ES-I3 (cell line): ENCODE measurements at regions not wholly inside any gene's neighbourhood (a gene's known extent, or its start where the extent isn't known, plus 50 kb on each side); places are given as distances from the start of the nearest gene placed in this dataset.
"Not testable (repeated sequence)": the region's sequence is repeated elsewhere in the genome, so short reads cannot be mapped to it uniquely, and the experiment has no call there.

Experiments
- H3K36me3 ChIP-seq: 2 replicates; pipeline ENCODE4 v1.6.1; 2013; ENCODE audit warnings: mild to moderate bottlenecking, low read length, control low read depth, moderate library complexity; ENCODE audit not compliant: insufficient read depth
- H3K4me1 ChIP-seq: 2 replicates; pipeline ENCODE4 v1.6.1; 2013; ENCODE audit warnings: mild to moderate bottlenecking, control low read depth, low read length; ENCODE audit not compliant: insufficient read depth
- H3K9ac ChIP-seq: 2 replicates; pipeline ENCODE4 v1.6.1; 2013; ENCODE audit warnings: low read depth, mild to moderate bottlenecking, low read length, moderate library complexity
- H3K9me3 ChIP-seq: 2 replicates; pipeline ENCODE4 v1.6.1; 2013; ENCODE audit warnings: mild to moderate bottlenecking, low read length, moderate library complexity; ENCODE audit not compliant: control insufficient read depth, insufficient read depth

DNA sequence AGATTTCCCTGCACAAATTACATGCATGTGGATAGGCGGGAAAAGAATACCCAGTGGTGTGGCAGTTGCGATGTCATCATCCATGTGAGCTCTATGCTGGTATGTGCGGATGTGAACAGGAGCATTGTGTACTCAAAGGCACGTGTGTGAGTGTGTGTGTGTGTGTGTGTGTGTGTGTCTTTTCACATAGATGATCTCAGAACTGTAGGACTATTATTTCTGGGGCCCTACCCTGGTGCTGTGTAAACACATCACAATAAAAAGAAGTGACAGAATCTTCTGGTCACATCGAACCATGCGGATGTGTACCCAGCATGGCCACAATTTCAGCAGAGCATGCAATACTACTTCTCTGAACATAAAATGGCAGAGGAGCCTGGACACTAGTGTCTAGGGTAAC lies 624.8 kb downstream of the MID1IP1 start:
- Histone ChIP-seq H3K9ac (no peak overlapping the region), H3K9me3 (no peaks in the 10 kb centered on the region), H3K36me3 (no peaks in the 10 kb centered on the region), H3K4me1 (peaks cover 8% of the 10 kb centered on the region; the same call in 1 of the 2 replicates)

DNA sequence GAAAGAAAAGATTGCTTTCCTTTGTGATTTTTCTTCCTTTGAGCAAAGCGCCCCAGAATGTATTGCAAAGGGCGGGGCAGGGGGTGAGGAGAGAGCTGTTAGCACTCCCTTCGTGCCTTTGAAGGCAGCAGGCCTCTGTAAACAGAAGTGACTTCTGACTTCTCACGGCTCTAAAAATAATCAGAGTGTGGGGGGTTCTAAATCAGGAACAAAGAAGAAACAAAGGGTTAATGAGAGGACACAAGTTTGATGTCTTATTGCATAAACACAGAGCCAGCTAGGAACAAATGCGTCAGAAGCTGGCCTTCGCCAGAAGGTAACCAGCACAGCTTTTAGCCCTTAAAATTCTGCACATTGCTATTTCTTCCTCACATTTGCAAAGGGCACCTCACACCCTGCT lies 626.2 kb downstream of the MID1IP1 start:
- H3K36me3 ChIP-seq: no peaks in the 10 kb centered on the region
- no peaks in the 10 kb centered on the region for H3K9me3 ChIP-seq
- H3K9ac ChIP-seq: no peak overlapping the region
- peaks cover 8% of the 10 kb centered on the region; the same call in 1 of the 2 replicates for H3K4me1 ChIP-seq

DNA sequence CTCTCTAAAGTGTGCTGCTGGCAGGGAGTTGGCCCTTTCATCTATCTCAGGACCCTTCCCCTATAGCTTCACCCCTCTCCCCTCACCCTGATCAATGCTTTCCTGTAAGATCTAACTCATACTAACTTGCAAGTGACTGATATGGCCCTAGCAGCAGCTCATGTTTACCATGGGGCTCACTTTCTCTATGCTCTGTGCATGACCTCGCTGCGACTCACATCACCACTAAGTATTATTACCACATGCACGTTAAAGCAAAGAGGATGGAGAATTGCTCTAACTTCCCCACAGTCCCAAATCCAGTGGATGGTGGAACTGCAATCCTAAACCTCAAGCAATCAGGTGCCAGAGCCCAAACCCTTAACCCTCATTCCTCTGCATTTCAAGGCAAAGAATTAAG lies 626.6 kb downstream of the MID1IP1 start:
- Histone ChIP-seq H3K9me3 (no peaks in the 10 kb centered on the region), H3K4me1 (peaks cover 8% of the 10 kb centered on the region; the same call in 1 of the 2 replicates), H3K9ac (no peak overlapping the region), H3K36me3 (no peaks in the 10 kb centered on the region)

DNA sequence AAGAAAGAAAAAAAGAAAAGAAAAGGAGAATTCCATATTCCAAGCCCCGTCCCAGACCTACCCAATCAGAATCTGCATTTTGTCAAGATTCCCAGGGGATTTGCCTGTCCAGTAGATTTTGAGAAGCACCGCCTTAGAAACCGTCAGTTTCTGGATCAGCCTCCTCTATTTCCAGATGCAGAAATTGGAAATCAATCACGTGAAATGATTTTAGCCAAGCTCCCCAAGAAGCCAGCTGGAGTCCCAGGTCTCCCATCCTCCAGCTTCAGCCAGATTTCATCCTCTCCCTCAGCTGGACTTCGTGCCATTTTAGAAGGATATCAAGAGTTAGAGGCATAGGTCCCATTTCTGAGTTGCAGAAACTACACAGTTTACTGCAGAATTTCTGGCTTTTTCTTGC lies 629.3 kb downstream of the MID1IP1 start:
- Histone ChIP-seq H3K4me1 (peaks cover 8% of the 10 kb centered on the region; the same call in 1 of the 2 replicates), H3K36me3 (no peaks in the 10 kb centered on the region), H3K9me3 (no peaks in the 10 kb centered on the region), H3K9ac (no peak overlapping the region)

DNA sequence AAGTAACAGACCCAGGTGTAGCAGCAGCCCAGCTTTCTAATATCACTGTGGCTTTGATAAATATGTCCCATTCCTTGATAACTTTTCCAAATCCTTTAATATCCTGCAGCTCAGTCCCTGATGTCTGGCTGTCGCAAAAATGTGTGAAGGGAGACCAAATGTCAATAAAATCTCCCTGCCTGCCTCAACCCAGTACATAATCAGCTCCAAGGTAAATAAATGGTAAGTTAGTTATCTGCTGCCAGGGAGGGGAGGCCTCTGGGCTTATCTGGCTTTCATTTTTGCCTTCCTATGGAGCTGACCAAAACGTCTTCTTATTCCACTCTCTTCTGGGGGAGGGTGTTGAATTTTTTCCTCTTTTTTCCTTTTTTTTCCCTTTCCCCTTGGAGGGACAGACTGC lies 630.6 kb downstream of the MID1IP1 start:
- H3K9me3 ChIP-seq: no peaks in the 10 kb centered on the region
- peaks cover 8% of the 10 kb centered on the region; the same call in 1 of the 2 replicates for H3K4me1 ChIP-seq
- no peak overlapping the region for H3K9ac ChIP-seq
- H3K36me3 ChIP-seq: no peaks in the 10 kb centered on the region

DNA sequence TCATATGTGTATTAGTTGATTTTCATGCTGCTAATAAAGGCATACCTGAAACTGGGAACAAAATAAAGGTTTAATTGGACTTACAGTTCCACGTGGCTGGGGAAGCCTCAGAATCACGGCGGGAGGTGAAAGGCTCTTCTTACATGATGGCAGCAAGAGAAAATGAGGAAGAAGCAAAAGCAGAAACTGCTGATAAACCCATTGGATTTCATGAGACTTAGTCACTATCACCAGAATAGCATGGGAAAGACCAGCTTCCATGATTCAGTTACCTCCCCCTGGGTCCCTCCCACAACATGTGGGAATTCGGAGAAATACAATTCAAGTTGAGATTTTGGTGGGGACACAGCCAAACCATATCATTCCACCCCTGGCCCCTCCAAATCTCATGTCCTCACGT lies 633.4 kb downstream of the MID1IP1 start:
- H3K36me3 ChIP-seq, H3K9ac ChIP-seq, H3K9me3 ChIP-seq, H3K4me1 ChIP-seq: not testable (repeated sequence)

DNA sequence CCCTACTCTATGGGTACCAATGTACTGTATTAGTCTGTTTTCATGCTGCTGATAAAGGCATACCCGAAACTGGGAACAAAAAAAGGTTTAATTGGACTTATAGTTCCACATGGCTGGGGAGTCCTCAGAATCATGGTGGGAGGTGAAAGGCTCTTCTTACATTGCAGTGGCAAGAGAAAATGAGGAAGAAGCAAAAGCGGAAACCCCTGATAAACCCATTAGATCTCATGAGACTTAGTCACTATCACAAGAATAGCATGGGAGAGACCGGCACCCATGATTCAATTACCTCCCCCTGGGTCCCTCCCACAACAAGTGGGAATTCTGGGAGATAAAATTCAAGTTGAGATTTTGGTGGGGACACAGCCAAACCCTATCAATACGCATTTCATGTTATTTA lies 635.3 kb downstream of the MID1IP1 start:
- not testable (repeated sequence) for H3K36me3 ChIP-seq, H3K9ac ChIP-seq, H3K9me3 ChIP-seq, H3K4me1 ChIP-seq

DNA sequence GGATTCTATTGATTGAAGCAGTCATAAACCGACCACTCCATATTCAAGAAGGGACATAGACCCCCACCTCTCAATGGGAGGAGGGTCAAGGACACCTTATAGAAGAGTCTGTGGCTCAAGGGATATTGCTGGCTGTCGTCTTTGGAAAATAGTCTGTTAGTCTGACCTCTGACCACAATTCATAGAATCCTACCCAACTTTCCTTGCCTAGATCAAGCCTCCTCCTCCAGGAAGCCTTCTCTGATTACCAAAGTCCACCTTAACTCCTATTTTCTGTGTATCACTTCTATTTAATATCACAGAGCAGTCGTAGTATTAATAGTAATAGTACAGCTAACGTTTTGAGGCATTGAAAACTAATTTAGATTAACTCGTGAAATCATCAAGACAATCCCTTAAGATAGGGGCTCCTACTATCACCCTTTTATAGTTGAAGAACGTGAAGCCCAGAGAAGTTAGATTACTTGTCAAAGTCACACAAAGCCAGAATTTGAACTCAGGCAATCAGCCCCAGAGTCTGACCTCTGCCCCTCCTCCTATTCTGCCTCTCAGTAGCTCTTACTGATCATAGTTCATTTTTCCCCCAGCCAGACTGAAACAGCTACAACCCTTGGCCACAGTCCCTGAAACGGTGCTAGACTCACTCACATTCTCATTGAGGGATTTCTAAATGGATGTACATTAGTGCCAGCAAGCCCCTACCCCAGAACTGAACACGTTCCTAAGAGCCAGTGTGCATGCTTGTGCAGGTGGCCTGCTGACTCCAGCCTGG lies 636.6 kb downstream of the MID1IP1 start:
- peaks cover 9% of the 10 kb centered on the region for H3K4me1 ChIP-seq

DNA sequence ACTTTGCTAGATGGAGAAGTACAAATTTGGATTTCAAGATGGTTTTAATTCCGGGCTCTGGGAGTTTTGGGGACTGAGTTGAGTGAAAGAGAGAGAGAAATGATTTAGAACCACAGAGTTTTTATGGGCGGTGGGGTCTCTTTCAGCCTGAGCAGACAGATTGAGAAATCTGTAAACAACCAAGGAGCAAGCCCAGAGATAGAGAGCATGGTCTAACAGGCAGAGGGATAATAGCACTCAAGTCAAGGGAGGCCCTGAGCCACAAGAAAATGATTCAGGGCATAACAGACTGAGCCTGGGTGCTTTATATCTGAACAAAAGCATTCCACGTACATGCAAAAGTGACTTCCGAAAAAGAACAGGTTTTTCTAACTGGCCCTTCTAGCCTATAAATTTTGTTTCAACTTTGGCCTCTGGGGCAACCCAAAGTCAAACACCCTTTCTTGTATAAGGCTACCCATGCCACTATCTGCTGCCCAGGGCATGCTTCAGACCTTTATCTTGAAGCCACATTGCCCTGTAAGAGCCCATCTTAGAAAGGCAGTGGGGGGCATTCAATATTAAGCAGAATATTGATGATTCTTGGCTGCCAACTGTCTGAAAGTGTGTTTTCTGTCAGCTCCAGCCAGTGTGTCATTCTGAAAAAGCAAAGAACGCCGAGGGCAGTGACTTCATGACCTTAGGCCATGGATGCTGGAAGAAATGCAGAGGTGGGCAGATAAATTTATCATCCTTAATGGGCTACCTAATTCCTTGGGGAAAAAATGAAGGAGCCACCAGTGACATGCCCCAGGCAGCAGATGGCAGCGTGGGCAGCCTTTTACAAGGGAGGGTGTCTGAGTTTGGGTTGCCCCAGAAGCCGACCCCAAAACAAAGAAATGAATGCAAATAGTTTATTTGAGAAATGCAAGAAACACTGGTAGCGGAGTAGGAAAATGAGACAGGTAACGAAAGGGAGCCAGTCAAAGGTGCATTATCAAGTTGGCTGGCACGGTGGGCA lies 637.6 kb downstream of the MID1IP1 start:
- Histone ChIP-seq H3K36me3 (no peaks in the 10 kb centered on the region), H3K4me1 (peaks cover 9% of the 10 kb centered on the region), H3K9ac (no peak overlapping the region), H3K9me3 (no peaks in the 10 kb centered on the region)

More for the DNA sequence above, 636.6 kb downstream of the MID1IP1 start:
- Histone ChIP-seq H3K36me3 (no peaks in the 10 kb centered on the region), H3K9ac (no peak overlapping the region), H3K9me3 (no peaks in the 10 kb centered on the region)

DNA sequence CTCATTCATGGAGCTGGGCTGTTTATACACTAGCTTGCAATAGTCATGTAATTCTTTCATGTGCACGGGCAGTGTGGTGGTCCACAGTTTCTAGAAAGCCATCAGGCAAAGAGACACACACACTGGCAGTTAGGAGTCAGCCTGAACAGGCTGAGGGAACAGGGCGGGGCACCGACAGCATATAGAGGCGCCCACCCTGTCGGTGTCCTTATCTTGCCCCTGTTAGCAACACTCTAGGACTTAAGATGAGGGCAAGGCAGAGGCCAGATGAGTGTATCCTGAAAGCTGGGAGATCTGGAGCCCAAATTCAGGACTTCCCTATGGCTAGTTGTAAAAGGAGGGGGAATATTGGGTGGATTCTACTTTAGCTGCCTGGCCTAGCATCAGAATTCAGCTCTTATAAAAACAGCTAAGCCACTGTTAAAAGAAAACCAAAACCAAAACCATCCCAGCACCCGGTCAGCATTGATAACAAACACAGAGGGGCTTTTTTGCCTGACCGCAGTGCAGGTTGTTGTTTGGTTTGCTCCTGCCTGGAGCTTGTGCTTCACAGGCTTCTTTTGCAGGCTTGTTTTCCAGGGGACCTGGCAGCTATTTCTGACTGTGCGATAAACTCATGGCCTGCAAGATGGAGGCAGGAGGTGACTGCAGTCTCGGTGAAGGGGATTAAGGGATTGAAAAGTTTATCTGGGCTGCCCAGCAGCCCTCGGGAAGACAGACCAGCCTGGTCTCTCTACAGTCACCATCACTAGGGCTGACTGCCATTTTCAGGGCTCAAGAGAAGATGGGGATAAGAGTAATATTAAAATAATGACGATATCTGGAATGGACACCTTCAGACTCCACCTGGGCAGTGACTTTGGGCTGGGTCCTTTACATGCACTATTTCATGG lies 638.9 kb downstream of the MID1IP1 start:
- H3K4me1 ChIP-seq: peaks cover 9% of the 10 kb centered on the region
- no peaks in the 10 kb centered on the region for H3K9me3 ChIP-seq
- H3K36me3 ChIP-seq: no peaks in the 10 kb centered on the region
- H3K9ac ChIP-seq: no peak overlapping the region

DNA sequence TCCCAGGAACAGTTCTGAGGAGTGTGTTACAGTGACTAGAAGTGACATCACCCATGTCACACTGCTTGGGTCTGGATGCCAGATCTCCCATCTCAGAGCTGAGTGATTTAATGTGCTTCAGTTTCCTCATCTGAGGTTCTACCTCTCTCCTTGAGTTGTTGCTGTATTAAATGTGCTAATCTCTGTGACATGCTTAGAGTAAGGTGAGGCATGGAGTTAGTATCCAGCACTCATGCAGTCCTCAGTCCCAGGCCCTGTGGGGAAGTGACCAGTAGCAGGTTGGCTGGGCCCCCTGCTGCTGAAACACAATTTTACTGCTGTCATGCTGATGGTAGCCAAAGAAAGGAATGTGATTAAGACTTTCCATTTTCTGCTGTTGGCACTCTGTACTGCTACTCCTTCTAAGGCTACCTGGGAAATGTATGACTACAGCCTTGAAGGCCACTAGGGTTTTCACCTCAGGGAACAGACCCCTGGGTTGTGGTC lies 639.6 kb downstream of the MID1IP1 start:
- no peak overlapping the region for H3K9ac ChIP-seq
- peaks cover 9% of the 10 kb centered on the region for H3K4me1 ChIP-seq
- H3K36me3 ChIP-seq: no peaks in the 10 kb centered on the region
- no peaks in the 10 kb centered on the region; the same call in 1 of the 2 replicates for H3K9me3 ChIP-seq

DNA sequence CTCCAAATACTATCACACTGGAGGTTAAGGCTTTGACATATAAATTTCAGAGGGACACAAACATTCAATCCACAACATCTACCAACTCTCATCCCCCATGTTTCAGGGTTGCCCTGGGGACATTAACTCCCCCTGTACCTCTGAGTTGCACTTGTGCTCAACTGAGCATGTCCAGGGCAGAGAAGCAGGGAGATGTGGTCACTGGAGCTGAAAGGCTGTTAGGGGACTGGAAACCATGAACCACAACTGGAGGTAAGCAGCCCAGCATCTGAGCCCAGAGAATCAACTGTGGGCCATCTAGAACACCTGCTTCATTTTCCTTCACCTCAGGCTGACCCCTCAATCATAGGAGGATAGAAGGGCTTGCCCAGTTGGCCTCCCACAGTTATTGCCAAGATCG lies 641.1 kb downstream of the MID1IP1 start:
- Histone ChIP-seq H3K9ac (no peak overlapping the region), H3K4me1 (peaks cover 9% of the 10 kb centered on the region), H3K36me3 (no peaks in the 10 kb centered on the region), H3K9me3 (no peaks in the 10 kb centered on the region; the same call in 1 of the 2 replicates)

DNA sequence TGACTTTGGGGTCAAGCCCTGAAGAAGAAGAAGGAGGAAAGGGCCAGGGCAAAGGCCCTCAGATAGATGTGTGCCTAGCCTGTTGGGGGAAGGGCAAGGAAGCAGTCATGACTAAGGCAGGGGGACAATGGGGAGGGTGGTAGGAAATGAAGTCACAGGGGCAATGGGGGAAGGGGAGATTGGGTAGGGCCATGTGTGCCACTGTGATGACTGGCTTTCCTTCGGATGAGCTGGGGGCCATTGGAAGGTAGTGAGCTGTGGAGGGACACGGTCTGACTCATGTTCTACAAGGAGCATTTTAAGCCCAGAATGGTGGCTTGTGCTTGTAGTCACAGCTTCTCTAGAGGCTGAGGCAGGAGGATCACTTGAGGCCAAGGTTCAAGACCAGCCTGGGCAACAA lies 642.0 kb downstream of the MID1IP1 start:
- peaks cover 9% of the 10 kb centered on the region for H3K4me1 ChIP-seq
- no peaks in the 10 kb centered on the region; the same call in 1 of the 2 replicates for H3K9me3 ChIP-seq
- H3K36me3 ChIP-seq: no peaks in the 10 kb centered on the region
- H3K9ac ChIP-seq: no peak overlapping the region

DNA sequence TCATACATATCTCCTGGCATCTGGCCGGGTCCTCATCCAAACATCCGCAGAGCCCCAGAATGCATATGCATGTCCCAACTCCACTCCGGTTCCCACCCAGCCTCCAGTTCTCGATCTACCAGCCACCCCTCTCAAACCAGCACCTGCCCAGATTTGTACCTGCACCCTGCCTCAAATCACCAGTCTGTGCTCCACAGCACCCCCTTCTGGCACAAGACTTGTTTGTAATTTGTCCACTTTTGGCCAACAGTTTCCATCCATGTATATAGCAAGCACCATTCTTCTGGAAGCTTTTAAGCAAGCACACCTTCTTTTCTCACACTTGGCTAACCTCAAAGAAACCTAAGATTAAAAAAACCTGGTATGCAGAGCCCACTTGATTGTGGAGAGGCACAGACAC lies 644.1 kb downstream of the MID1IP1 start:
- H3K36me3 ChIP-seq: no peaks in the 10 kb centered on the region
- H3K9me3 ChIP-seq: no peaks in the 10 kb centered on the region; the same call in 1 of the 2 replicates
- H3K4me1 ChIP-seq: peaks cover 4% of the 10 kb centered on the region; the same call in 1 of the 2 replicates
- H3K9ac ChIP-seq: no peak overlapping the region
